Panc1 (cell line): ENCODE measurements at regions not wholly inside any gene's neighbourhood (a gene's known extent, or its start where the extent isn't known, plus 50 kb on each side); places are given as distances from the start of the nearest gene placed in this dataset.
"Not testable (repeated sequence)": the region's sequence is repeated elsewhere in the genome, so short reads cannot be mapped to it uniquely, and the experiment has no call there.

Source experiments
- ATAC-seq: fragments of 200-7000 bp; cut with Tn5 transposase; 2 replicates; pipeline ENCODE4 v1.9.1; 2020; ENCODE audit warnings: mild to moderate bottlenecking, moderate library complexity
- BruUV-seq: library from RNA; stranded (reverse); fragments of 400-500 nt; replicated peaks from 2 replicates; lab custom pipeline; 2021; lab: Mats Ljungman, UMichigan
- CTCF ChIA-PET: fragments of 300-600 bp; sonication (Branson Sonifier 250); formaldehyde crosslinking; loops from one replicate; lab custom pipeline; 2022; ENCODE audit warnings: antibody characterized with exemption; lab: Charles Lee
- POLR2A ChIA-PET: fragments of 300-600 bp; sonication (Branson Sonifier 250); formaldehyde crosslinking; loops from one replicate; lab custom pipeline; 2022; ENCODE audit warnings: antibody characterized with exemption; lab: Charles Lee
- DNase-seq: peaks from one replicate; pipeline ENCODE4 v3.0.0-alpha.2; 2010; ENCODE audit warnings: low read depth, low spot score
- H3K27ac ChIP-seq: 2 replicates; pipeline ENCODE4 v1.5.1; 2011; ENCODE audit warnings: mild to moderate bottlenecking, low read length, inconsistent platforms
- H3K27me3 ChIP-seq: fragments of 200-500 bp; sonication (Bioruptor generic); 2 replicates; pipeline ENCODE4 v1.6.0; 2014; ENCODE audit warnings: low read length, inconsistent platforms; ENCODE audit not compliant: control insufficient read depth, insufficient read depth
- H3K36me3 ChIP-seq: fragments of 200-500 bp; sonication (Bioruptor generic); 2 replicates; pipeline ENCODE4 v1.5.1; 2014; ENCODE audit warnings: inconsistent platforms, mild to moderate bottlenecking, low read length, moderate library complexity; ENCODE audit not compliant: control insufficient read depth, insufficient read depth
- H3K4me1 ChIP-seq: 2 replicates; pipeline ENCODE4 v1.5.1; 2011; ENCODE audit warnings: inconsistent platforms, mild to moderate bottlenecking, low read length, moderate library complexity; ENCODE audit not compliant: control insufficient read depth, insufficient read depth
- H3K4me3 ChIP-seq, 2 experiments: 2 replicates each; pipeline ENCODE4 v1.5.1; 2011 to 2012; ENCODE audit warnings: low read depth in 2 of 2, low read length in 2 of 2, mild to moderate bottlenecking in 2 of 2, inconsistent platforms in 1 of 2, moderate library complexity in 1 of 2
- H3K9me3 ChIP-seq: fragments of 200-500 bp; sonication (Bioruptor generic); 2 replicates; pipeline ENCODE4 v1.5.1; 2014; ENCODE audit warnings: low read depth, mild to moderate bottlenecking, inconsistent platforms, low read length, moderate library complexity; ENCODE audit not compliant: control insufficient read depth, insufficient read depth
- POLR2AphosphoS5 ChIP-seq: IDR thresholded peaks from 2 replicates; pipeline ENCODE4 v1.6.1; 2012; ENCODE audit warnings: mild to moderate bottlenecking, low read depth, low read length, moderate library complexity
- SIN3A ChIP-seq: IDR thresholded peaks from 2 replicates; pipeline ENCODE4 v1.6.1; 2012; ENCODE audit warnings: low read depth, mild to moderate bottlenecking, low read length, moderate library complexity, borderline replicate concordance; ENCODE audit not compliant: insufficient read depth
- TCF7L2 ChIP-seq: IDR thresholded peaks from 2 replicates; pipeline ENCODE4 v1.6.1; 2011; ENCODE audit warnings: mild to moderate bottlenecking, low read depth, low read length, inconsistent platforms
- in situ Hi-C: cut with HindIII; loops from 2 replicates; pipeline ENCODE4 v1.10.0; 2016; ENCODE audit warnings: low sequenced_read_pairs, low pct_unique_long_range_greater_than_20kb
- intact Hi-C: fragments of 100-400 bp; cut with micrococcal nuclease; formaldehyde crosslinking; loops from one replicate; pipeline ENCODE4 v1.10.0; 2022; ENCODE audit not compliant: unreplicated experiment
- TF ChIP-seq, protein P1 (sequence below): fragments of 450-650 bp; IDR thresholded peaks from 2 replicates; pipeline ENCODE4 v1.5.1; 2017; ENCODE audit warnings: mild to moderate bottlenecking
- TF ChIP-seq, protein P2 (sequence below), 2 experiments: IDR thresholded peaks; 2 replicates each; pipeline ENCODE4 v1.6.1; 2011 to 2012; ENCODE audit warnings: low read depth in 2 of 2, control low read depth in 1 of 2, low read length in 1 of 2, mild to moderate bottlenecking in 1 of 2, moderate library complexity in 1 of 2; ENCODE audit not compliant: insufficient read depth in 1 of 2

DNA sequence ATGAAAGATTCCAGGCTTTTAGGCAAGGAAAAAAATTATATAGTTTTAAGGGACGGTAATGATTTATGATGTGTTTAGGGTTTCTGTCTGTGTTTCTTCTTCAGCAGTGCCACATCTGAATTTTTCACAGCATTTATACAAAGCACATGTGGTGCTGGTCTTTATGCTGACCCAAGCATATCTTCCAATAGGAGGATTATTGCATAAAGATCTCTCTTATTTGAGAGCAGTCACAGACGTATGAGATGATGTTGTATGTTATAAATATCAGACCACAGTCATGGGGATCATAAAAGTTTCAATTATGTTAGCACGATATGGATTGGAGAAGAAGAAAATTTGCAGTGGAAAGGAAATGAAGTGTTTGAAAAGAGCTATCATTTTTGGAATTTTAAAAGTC, 150.9 kb downstream of the RASEF start:
- POLR2A ChIA-PET, result no interaction called here
- in situ Hi-C loops (no loop called here), intact Hi-C loops (no loop called here)
- ATAC-seq (no peak), DNase-seq (no peak)
- H3K27me3 ChIP-seq, result no peaks in the 10 kb centered on the region
- H3K36me3 ChIP-seq, result no peaks in the 10 kb centered on the region
- no peak overlapping the region for H3K4me3 ChIP-seq
- BruUV-seq, result no TSS peak
- no peaks in the 10 kb centered on the region for H3K9me3 ChIP-seq
- no peak for TF ChIP-seq TCF7L2
- no peak for TF ChIP-seq SIN3A
- TF ChIP-seq POLR2AphosphoS5, result no peak
- TF ChIP-seq, protein P1, sequence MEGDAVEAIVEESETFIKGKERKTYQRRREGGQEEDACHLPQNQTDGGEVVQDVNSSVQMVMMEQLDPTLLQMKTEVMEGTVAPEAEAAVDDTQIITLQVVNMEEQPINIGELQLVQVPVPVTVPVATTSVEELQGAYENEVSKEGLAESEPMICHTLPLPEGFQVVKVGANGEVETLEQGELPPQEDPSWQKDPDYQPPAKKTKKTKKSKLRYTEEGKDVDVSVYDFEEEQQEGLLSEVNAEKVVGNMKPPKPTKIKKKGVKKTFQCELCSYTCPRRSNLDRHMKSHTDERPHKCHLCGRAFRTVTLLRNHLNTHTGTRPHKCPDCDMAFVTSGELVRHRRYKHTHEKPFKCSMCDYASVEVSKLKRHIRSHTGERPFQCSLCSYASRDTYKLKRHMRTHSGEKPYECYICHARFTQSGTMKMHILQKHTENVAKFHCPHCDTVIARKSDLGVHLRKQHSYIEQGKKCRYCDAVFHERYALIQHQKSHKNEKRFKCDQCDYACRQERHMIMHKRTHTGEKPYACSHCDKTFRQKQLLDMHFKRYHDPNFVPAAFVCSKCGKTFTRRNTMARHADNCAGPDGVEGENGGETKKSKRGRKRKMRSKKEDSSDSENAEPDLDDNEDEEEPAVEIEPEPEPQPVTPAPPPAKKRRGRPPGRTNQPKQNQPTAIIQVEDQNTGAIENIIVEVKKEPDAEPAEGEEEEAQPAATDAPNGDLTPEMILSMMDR, result no peak
- TF ChIP-seq, protein P2, sequence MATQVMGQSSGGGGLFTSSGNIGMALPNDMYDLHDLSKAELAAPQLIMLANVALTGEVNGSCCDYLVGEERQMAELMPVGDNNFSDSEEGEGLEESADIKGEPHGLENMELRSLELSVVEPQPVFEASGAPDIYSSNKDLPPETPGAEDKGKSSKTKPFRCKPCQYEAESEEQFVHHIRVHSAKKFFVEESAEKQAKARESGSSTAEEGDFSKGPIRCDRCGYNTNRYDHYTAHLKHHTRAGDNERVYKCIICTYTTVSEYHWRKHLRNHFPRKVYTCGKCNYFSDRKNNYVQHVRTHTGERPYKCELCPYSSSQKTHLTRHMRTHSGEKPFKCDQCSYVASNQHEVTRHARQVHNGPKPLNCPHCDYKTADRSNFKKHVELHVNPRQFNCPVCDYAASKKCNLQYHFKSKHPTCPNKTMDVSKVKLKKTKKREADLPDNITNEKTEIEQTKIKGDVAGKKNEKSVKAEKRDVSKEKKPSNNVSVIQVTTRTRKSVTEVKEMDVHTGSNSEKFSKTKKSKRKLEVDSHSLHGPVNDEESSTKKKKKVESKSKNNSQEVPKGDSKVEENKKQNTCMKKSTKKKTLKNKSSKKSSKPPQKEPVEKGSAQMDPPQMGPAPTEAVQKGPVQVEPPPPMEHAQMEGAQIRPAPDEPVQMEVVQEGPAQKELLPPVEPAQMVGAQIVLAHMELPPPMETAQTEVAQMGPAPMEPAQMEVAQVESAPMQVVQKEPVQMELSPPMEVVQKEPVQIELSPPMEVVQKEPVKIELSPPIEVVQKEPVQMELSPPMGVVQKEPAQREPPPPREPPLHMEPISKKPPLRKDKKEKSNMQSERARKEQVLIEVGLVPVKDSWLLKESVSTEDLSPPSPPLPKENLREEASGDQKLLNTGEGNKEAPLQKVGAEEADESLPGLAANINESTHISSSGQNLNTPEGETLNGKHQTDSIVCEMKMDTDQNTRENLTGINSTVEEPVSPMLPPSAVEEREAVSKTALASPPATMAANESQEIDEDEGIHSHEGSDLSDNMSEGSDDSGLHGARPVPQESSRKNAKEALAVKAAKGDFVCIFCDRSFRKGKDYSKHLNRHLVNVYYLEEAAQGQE (IDR thresholded peaks at IDR 0.05; ENCODE audit: insufficient read depth in 1 of 2, low read depth in 2 of 2, low read length in 1 of 2), result no peak
- CTCF ChIA-PET, result no interaction called here
- H3K27ac ChIP-seq, result no peak overlapping the region
- H3K4me1 ChIP-seq, result no peaks in the 10 kb centered on the region

DNA sequence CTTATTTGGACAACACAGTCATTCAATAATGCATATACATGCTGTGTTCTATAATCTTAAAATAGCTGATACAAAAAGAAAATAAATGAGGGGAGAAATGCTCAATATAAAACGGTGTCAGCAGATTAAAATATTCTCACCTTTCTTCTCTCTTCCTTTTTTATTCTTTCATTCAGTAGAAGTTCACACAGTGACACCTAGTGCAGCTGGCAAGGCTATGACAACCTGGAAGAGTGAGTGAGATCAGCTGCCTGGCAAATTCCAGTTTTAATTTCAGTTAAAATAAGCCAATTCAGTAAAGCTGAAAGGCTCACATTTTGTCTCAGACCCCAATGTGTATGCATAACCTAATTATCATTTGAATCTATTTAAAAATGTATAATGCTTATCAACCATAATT, 150.3 kb downstream of the RASEF start:
- intact Hi-C loops (no loop called here), in situ Hi-C loops (no loop called here)
- ChIA-PET CTCF (no interaction called here), POLR2A (no interaction called here)
- TF ChIP-seq, protein P1, result peak; percentile 19; the same call in 1 of the 2 replicates
- no peak for TF ChIP-seq SIN3A
- Histone ChIP-seq H3K36me3 (no peaks in the 10 kb centered on the region), H3K9me3 (no peaks in the 10 kb centered on the region), H3K27me3 (no peaks in the 10 kb centered on the region), H3K27ac (no peak overlapping the region), H3K4me1 (no peaks in the 10 kb centered on the region), H3K4me3 (no peak overlapping the region)
- ATAC-seq, result no peak
- no TSS peak for BruUV-seq
- no peak for DNase-seq

DNA sequence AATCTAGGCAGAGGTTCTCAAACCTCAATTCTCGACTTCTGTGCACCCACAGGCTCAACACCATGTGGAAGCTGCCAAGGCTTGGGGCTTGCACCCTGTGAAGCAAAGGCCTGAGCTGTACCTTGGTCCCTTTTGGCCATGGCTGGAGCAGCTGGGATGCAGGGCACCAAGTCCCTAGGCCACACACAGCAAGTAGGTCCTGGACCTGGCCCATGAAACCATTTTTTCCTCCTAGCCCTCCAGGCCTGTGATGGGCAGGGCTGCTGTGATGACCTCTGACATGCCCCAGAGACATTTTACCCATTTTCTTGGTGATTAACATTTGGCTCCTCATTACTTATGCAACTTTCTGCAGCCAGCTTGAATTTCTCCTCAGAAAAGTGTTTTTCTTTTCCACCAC, 146.7 kb downstream of the RASEF start:
- DNase-seq, H3K4me3 ChIP-seq, H3K36me3 ChIP-seq, ATAC-seq, in situ Hi-C loops, intact Hi-C loops, H3K9me3 ChIP-seq, POLR2A ChIA-PET, H3K4me1 ChIP-seq, CTCF ChIA-PET, H3K27me3 ChIP-seq, BruUV-seq, H3K27ac ChIP-seq: not testable (repeated sequence)
